Lung (tissue), 11 donors: ENCODE measurements at regions not wholly inside any gene's neighbourhood (a gene's known extent, or its start where the extent isn't known, plus 50 kb on each side); places are given as distances from the start of the nearest gene placed in this dataset.

Experiments used
- ATAC-seq: fragments of 200-7000 bp; cut with Tn5 transposase; one replicate; pipeline ENCODE4 v1.9.1; 2020; ENCODE audit warnings: moderate number of reproducible peaks; ENCODE audit not compliant: insufficient read depth, low FRiP score
- DNase-seq, 3 donors: peaks; one replicate each; pipeline ENCODE4 v3.0.0-alpha.2; 2013 to 2017
- H3K27ac ChIP-seq, 2 donors: one replicate each; pipeline ENCODE4 v1.5.1; 2013; ENCODE audit warnings: mild to moderate bottlenecking in 2 of 2, moderate library complexity in 2 of 2, control low read depth in 1 of 2, inconsistent platforms in 1 of 2, low read depth in 1 of 2, low read length in 1 of 2
- H3K27me3 ChIP-seq, 3 donors: one replicate each; pipeline ENCODE4 v1.5.1; 2013; ENCODE audit warnings: low read length in 2 of 3; ENCODE audit not compliant: control insufficient read depth in 3 of 3, insufficient read depth in 3 of 3
- H3K36me3 ChIP-seq, 4 donors: one replicate each; pipeline ENCODE4 v1.5.1; 2013; ENCODE audit warnings: low read length in 4 of 4, mild to moderate bottlenecking in 1 of 4, moderate library complexity in 1 of 4; ENCODE audit not compliant: control insufficient read depth in 4 of 4, insufficient read depth in 4 of 4
- H3K4me1 ChIP-seq, 5 donors: one replicate each; pipeline ENCODE4 v1.5.1; 2013; ENCODE audit warnings: low read length in 5 of 5, mild to moderate bottlenecking in 2 of 5, moderate library complexity in 1 of 5; ENCODE audit not compliant: control insufficient read depth in 5 of 5, insufficient read depth in 5 of 5
- H3K4me3 ChIP-seq: one replicate; pipeline ENCODE4 v1.5.1; 2013; ENCODE audit warnings: mild to moderate bottlenecking, control low read depth, moderate library complexity
- H3K9ac ChIP-seq, 2 donors: one replicate each; pipeline ENCODE4 v1.5.1; 2013; ENCODE audit warnings: low read length in 2 of 2, control low read depth in 1 of 2; ENCODE audit not compliant: insufficient read depth in 1 of 2
- H3K9me3 ChIP-seq, 4 donors: one replicate each; pipeline ENCODE4 v1.5.1; 2013; ENCODE audit warnings: low read length in 3 of 4, mild to moderate bottlenecking in 1 of 4, moderate library complexity in 1 of 4; ENCODE audit not compliant: control insufficient read depth in 4 of 4, insufficient read depth in 3 of 4
- WGBS, 2 donors: extraction: QIAGEN DNeasy Blood & Tissue Kit; methylation state at CpG; one replicate each; pipeline ENCODE4 v1.1.7; 2013; 5-methylcytosine and 5-hydroxymethylcytosine counted together
- TF ChIP-seq, protein P1 (sequence below): IDR thresholded peaks from 2 replicates; pipeline ENCODE4 v1.5.1; 2012; ENCODE audit warnings: mild to moderate bottlenecking; ENCODE audit errors: control extremely low read depth, extremely low read depth
- donor health status: control.
- donor health status: control.
- donor health status: Bipolar disorder and iron deficiency.
- donor health status: healthy.
- donor health status: DM: yes; HTN: yes; CAD: no.

DNA sequence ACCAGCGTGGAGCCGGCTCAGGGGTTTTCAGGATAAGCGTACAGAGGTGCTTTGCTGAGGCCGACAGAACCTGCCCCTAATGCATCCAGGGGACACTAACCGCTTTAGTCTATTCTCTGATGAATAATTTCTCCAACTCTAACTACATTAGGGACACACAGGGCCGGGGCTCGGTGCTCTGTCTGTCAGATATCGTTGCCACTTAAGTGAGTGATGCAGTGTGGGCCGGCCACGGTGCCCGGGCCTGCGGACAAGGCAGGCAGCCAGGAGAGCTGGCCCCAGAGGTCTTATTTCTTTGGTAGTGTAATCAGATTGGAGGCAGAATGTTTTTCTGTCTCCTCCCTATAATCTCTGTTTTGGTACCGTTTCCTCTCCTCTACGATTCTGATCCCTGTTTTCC, 62.7 kb downstream of the ADRA2A start:
- H3K27me3 ChIP-seq, result no peaks in the 10 kb centered on the region
- H3K4me3 ChIP-seq, result no peak overlapping the region
- TF ChIP-seq, protein P1, sequence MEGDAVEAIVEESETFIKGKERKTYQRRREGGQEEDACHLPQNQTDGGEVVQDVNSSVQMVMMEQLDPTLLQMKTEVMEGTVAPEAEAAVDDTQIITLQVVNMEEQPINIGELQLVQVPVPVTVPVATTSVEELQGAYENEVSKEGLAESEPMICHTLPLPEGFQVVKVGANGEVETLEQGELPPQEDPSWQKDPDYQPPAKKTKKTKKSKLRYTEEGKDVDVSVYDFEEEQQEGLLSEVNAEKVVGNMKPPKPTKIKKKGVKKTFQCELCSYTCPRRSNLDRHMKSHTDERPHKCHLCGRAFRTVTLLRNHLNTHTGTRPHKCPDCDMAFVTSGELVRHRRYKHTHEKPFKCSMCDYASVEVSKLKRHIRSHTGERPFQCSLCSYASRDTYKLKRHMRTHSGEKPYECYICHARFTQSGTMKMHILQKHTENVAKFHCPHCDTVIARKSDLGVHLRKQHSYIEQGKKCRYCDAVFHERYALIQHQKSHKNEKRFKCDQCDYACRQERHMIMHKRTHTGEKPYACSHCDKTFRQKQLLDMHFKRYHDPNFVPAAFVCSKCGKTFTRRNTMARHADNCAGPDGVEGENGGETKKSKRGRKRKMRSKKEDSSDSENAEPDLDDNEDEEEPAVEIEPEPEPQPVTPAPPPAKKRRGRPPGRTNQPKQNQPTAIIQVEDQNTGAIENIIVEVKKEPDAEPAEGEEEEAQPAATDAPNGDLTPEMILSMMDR, result no peak
- H3K36me3 ChIP-seq, result no peaks in the 10 kb centered on the region
- no peaks in the 10 kb centered on the region for H3K4me1 ChIP-seq
- no peak overlapping the region for H3K27ac ChIP-seq
- WGBS, 2 donors, result 84 to 94% methylated on average over 14 of the region's 14 CpGs
- DNase-seq (no peak), ATAC-seq (no peak)
- H3K9ac ChIP-seq, result no peak overlapping the region
- H3K9me3 ChIP-seq, result no peaks in the 10 kb centered on the region

DNA sequence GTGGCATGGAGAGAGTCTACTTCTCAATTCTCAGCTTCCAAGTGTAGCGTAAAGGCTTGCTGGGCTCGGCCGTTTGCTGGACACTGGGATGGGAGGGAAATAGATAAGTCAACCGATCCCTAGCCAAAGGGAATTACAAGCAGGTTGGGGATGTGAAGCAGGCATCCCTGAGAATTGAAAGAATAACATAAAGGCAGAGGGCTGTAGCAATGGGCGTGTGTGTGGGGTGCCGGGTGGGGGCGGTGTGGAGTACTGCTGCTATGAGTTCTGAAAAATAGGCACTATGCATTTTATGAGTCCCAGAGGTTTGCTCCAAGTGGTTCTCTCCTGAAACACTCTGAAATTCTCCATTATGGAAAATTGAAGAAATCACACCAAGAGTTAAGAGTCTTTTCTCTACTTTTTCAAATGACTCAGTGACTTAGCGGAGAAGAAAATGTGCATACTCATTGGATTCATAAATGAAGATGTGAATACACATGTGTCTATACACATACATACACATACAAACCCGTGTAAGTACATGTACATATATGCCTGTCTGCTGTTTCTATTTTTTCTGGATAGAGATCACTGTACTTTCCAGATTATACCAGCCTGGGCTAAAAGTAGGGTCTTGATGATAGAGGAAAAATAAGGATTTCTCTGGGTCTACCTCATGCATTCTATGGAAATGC, 65.4 kb downstream of the ADRA2A start:
- no peak for ATAC-seq
- TF ChIP-seq, protein P1, result no peak
- no peak for DNase-seq
- H3K9ac ChIP-seq, result no peak overlapping the region
- H3K36me3 ChIP-seq, result no peaks in the 10 kb centered on the region
- H3K27me3 ChIP-seq, result no peaks in the 10 kb centered on the region
- H3K4me3 ChIP-seq, result no peak overlapping the region
- H3K4me1 ChIP-seq, result no peaks in the 10 kb centered on the region
- H3K27ac ChIP-seq, result no peak overlapping the region
- H3K9me3 ChIP-seq, result no peaks in the 10 kb centered on the region
- 83 to 90% methylated on average over 9 of the region's 9 CpGs for WGBS, 2 donors

GRCh38 chr10:111146025-111146640, 69.3 kb downstream of the ADRA2A start:
- Histone ChIP-seq H3K4me1 (no peaks in the 10 kb centered on the region), H3K9me3 (no peaks in the 10 kb centered on the region), H3K9ac (no peak overlapping the region), H3K27ac (no peak overlapping the region), H3K27me3 (no peaks in the 10 kb centered on the region), H3K4me3 (no peak overlapping the region), H3K36me3 (no peaks in the 10 kb centered on the region)
- WGBS, 2 donors, result 35 to 38% methylated on average over 2 of the region's 2 CpGs
- TF ChIP-seq, protein P1, result no peak
- DNase-seq, result no peak
- no peak for ATAC-seq
